Breast epithelium (tissue), 3 donors: ENCODE measurements at regions not wholly inside any gene's neighbourhood (a gene's known extent, or its start where the extent isn't known, plus 50 kb on each side); places are given as distances from the start of the nearest gene placed in this dataset.

Source experiments
- POLR2A ChIP-seq: fragments of 450-650 bp; IDR thresholded peaks from one replicate; pipeline ENCODE4 v1.6.1; 2016; ENCODE audit warnings: antibody characterized with exemption, mild to moderate bottlenecking, moderate library complexity
- POLR2AphosphoS5 ChIP-seq, 3 donors: sonication (generic); formaldehyde crosslinking; IDR thresholded peaks; one replicate each; pipeline ENCODE4 v1.6.1; 2017; ENCODE audit warnings: antibody characterized with exemption in 3 of 3
- TF ChIP-seq, protein P1 (sequence below), 3 donors: fragments of 450-650 bp; IDR thresholded peaks; one replicate each; pipeline ENCODE4 v1.5.1; 2016 to 2017; ENCODE audit warnings: antibody characterized with exemption in 3 of 3, mild to moderate bottlenecking in 3 of 3, moderate library complexity in 3 of 3

GRCh38 chr10:129048513-129048912 is 418.5 kb upstream of the MGMT start:
- TF ChIP-seq, protein P1, sequence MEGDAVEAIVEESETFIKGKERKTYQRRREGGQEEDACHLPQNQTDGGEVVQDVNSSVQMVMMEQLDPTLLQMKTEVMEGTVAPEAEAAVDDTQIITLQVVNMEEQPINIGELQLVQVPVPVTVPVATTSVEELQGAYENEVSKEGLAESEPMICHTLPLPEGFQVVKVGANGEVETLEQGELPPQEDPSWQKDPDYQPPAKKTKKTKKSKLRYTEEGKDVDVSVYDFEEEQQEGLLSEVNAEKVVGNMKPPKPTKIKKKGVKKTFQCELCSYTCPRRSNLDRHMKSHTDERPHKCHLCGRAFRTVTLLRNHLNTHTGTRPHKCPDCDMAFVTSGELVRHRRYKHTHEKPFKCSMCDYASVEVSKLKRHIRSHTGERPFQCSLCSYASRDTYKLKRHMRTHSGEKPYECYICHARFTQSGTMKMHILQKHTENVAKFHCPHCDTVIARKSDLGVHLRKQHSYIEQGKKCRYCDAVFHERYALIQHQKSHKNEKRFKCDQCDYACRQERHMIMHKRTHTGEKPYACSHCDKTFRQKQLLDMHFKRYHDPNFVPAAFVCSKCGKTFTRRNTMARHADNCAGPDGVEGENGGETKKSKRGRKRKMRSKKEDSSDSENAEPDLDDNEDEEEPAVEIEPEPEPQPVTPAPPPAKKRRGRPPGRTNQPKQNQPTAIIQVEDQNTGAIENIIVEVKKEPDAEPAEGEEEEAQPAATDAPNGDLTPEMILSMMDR (IDR thresholded peaks at IDR 0.05) = no peak
- TF ChIP-seq POLR2AphosphoS5 (IDR thresholded peaks at IDR 0.05) (no peak), POLR2A (no peak)
